ENCODE measurements at regions not wholly inside any gene's neighbourhood (a gene's known extent, or its start where the extent isn't known, plus 50 kb on each side); places are given as distances from the start of the nearest gene placed in this dataset.

GRCh38 chr18:40469851-40470250, 1485.2 kb upstream of the PIK3C3 start:
- in situ Hi-C loops (cut with MboI) = no loop called here
- H3K4me3 ChIP-seq = no peak overlapping the region
- no peaks in the 10 kb centered on the region for H3K9me3 ChIP-seq (replicated peaks; ENCODE audit: control insufficient read depth, insufficient read depth, low read length)
- TF ChIP-seq ZNF24 (IDR thresholded peaks at IDR 0.05) (no peak), CBFB (IDR thresholded peaks at IDR 0.05; ENCODE audit: low read depth) (no peak), PAX5 (IDR thresholded peaks at IDR 0.05; ENCODE audit: borderline replicate concordance, low read depth, low read length) (no peak), EP300 (IDR thresholded peaks at IDR 0.05; ENCODE audit: borderline replicate concordance in 1 of 2, control insufficient read depth in 1 of 2, low read depth in 2 of 2, low read length in 2 of 2) (no peak), NFIC (IDR thresholded peaks at IDR 0.05; ENCODE audit: low read depth, low read length) (no peak), STAT1 (conservative IDR thresholded peaks at IDR 0.05) (no peak), CBX3 (IDR thresholded peaks at IDR 0.05; ENCODE audit: borderline replicate concordance, low read depth) (no peak), RUNX3 (IDR thresholded peaks at IDR 0.05; ENCODE audit: low read length) (no peak), GATAD2B (conservative IDR thresholded peaks at IDR 0.05; ENCODE audit: low read depth) (no peak), SP1 (IDR thresholded peaks at IDR 0.05; ENCODE audit: low read depth, low read length) (no peak), SIN3A (IDR thresholded peaks at IDR 0.05; ENCODE audit: low read depth, low read length) (no peak), BCLAF1 (IDR thresholded peaks at IDR 0.05) (no peak), SIX5 (IDR thresholded peaks at IDR 0.05; ENCODE audit: low read depth, low read length, severe bottlenecking) (no peak)
- POLR2A ChIA-PET = no interaction called here
- no peak overlapping the region for H3K9ac ChIP-seq (ENCODE audit: control insufficient read depth, insufficient read depth, low read length)
- no peak overlapping the region for H3K4me2 ChIP-seq (ENCODE audit: control insufficient read depth, insufficient read depth)
- 53% methylated on average over 4 of the region's 4 CpGs for WGBS (ENCODE audit: insufficient coverage, insufficient replicate concordance, low lambda C conversion rate, missing lambda C conversion rate)
- BruUV-seq (replicated peaks) = no TSS peak
- no peaks in the 10 kb centered on the region for H3K79me2 ChIP-seq (ENCODE audit: control insufficient read depth, insufficient read depth, low read length)
- intact Hi-C loops (cut with micrococcal nuclease; ENCODE audit: unreplicated experiment) = no loop called here
- no peaks in the 10 kb centered on the region for H4K20me1 ChIP-seq (ENCODE audit: control insufficient read depth, insufficient read depth)
- SMC1A ChIA-PET (ENCODE audit: uncharacterized antibody, unreplicated experiment) = no interaction called here
- no peaks in the 10 kb centered on the region for H3K36me3 ChIP-seq (ENCODE audit: control insufficient read depth in 2 of 2, insufficient read depth in 2 of 2, low read length in 1 of 2)
- no peaks in the 10 kb centered on the region for H3K4me1 ChIP-seq (ENCODE audit: control insufficient read depth, insufficient read depth, low read length)
- CTCF ChIA-PET = no interaction called here
- H3K27me3 ChIP-seq (replicated peaks in 1 of 2; ENCODE audit: control insufficient read depth in 2 of 2, insufficient read depth in 2 of 2, low read length in 1 of 2) = no peaks in the 10 kb centered on the region
- RAD21 ChIA-PET (ENCODE audit: unreplicated experiment) = no interaction called here
- FAIRE-seq (no peak), DNase-seq (ENCODE audit: low read depth, low spot score) (no peak), ATAC-seq (no peak)
- no peak overlapping the region for H3K27ac ChIP-seq (ENCODE audit: control insufficient read depth, insufficient read depth)
- H2AFZ ChIP-seq (ENCODE audit: control insufficient read depth, low read depth, low read length) = no peak overlapping the region

Measured in GM12878 (cell line).